H1 (cell line): ENCODE measurements at regions not wholly inside any gene's neighbourhood (a gene's known extent, or its start where the extent isn't known, plus 50 kb on each side); places are given as distances from the start of the nearest gene placed in this dataset.

Experiments used
- CTCF ChIA-PET: fragments of 300-600 bp; sonication (Branson Sonifier 250); formaldehyde crosslinking; loops from one replicate; lab custom pipeline; 2021; ENCODE audit not compliant: partially characterized antibody; lab: Charles Lee
- POLR2A ChIA-PET: fragments of 300-600 bp; sonication (Branson Sonifier 250); formaldehyde crosslinking; loops from one replicate; lab custom pipeline; 2021; ENCODE audit warnings: inconsistent platforms; ENCODE audit not compliant: partially characterized antibody; lab: Charles Lee
- DNase-seq, 2 experiments: peaks; one replicate each; pipeline versions ENCODE4 v3.0.0 to v3.0.0-alpha.2; 2010 to 2022; ENCODE audit warnings: low spot score in 2 of 2, low read depth in 1 of 2, mixed read lengths in 1 of 2
- FAIRE-seq: peaks from 2 replicates; lab custom pipeline; 2011; peaks lifted over from hg19 to GRCh38; lab: Jason Lieb, UNC
- H2AFZ ChIP-seq: 2 replicates; pipeline ENCODE4 v1.8.1; 2012; ENCODE audit warnings: low read length, inconsistent platforms
- H2AK5ac ChIP-seq: 2 replicates; pipeline ENCODE4 v1.6.1; 2013; ENCODE audit warnings: low read depth, low read length
- H2BK120ac ChIP-seq: replicated peaks from 2 replicates; pipeline ENCODE3; 2013; ENCODE audit warnings: low read depth, low read length, inconsistent platforms
- H2BK12ac ChIP-seq: 2 replicates; pipeline ENCODE4 v1.6.1; 2013; ENCODE audit warnings: low read depth, low read length
- H2BK15ac ChIP-seq: 2 replicates; pipeline ENCODE4 v1.6.1; 2013; ENCODE audit warnings: low read length
- H2BK20ac ChIP-seq: 2 replicates; pipeline ENCODE4 v1.6.1; 2013; ENCODE audit warnings: low read length
- H2BK5ac ChIP-seq: 2 replicates; pipeline ENCODE4 v1.6.1; 2013; ENCODE audit warnings: low read depth, low read length
- H3K14ac ChIP-seq: 2 replicates; pipeline ENCODE4 v1.6.1; 2013; ENCODE audit warnings: inconsistent platforms; ENCODE audit not compliant: insufficient read length
- H3K18ac ChIP-seq: 2 replicates; pipeline ENCODE4 v1.6.1; 2013; ENCODE audit warnings: low read length; ENCODE audit errors: extremely low read depth
- H3K23ac ChIP-seq: 2 replicates; pipeline ENCODE4 v1.6.1; 2013; ENCODE audit warnings: inconsistent platforms; ENCODE audit not compliant: insufficient read length
- H3K23me2 ChIP-seq: 2 replicates; pipeline ENCODE4 v1.6.1; 2013; ENCODE audit warnings: low read depth, low read length
- H3K27ac ChIP-seq: 2 replicates; pipeline ENCODE4 v1.6.1; 2011; ENCODE audit warnings: low read depth, low read length, inconsistent platforms
- H3K27me3 ChIP-seq, 4 experiments: replicated peaks in 1 of 4; 1 replicate in 1 of 4; 2 replicates in 3 of 4; pipeline versions ENCODE4 v1.6.1 to v1.8.1; 2011 to 2013; ENCODE audit warnings: low read length in 3 of 4, mild to moderate bottlenecking in 3 of 4, inconsistent platforms in 2 of 4, mixed read lengths in 2 of 4, moderate library complexity in 1 of 4; ENCODE audit not compliant: control insufficient read depth in 3 of 4, insufficient read depth in 3 of 4; ENCODE audit errors: extremely low read depth in 1 of 4
- H3K36me3 ChIP-seq, 4 experiments: 2 replicates each; pipeline versions ENCODE4 v1.6.1 to v1.8.1; 2011 to 2013; ENCODE audit warnings: mild to moderate bottlenecking in 4 of 4, low read length in 3 of 4, moderate library complexity in 2 of 4, control low read depth in 1 of 4, inconsistent platforms in 1 of 4; ENCODE audit not compliant: insufficient read depth in 4 of 4, control insufficient read depth in 2 of 4
- H3K4ac ChIP-seq: replicated peaks from 2 replicates; pipeline ENCODE3; 2013; ENCODE audit warnings: low read length, low read depth, mixed read lengths, inconsistent platforms; ENCODE audit not compliant: insufficient read length
- H3K4me1 ChIP-seq, 4 experiments: replicated peaks in 1 of 4; 1 replicate in 1 of 4; 2 replicates in 3 of 4; pipeline versions ENCODE4 v1.6.1 to v1.8.1; 2011 to 2013; ENCODE audit warnings: low read length in 3 of 4, inconsistent platforms in 2 of 4, mixed read lengths in 1 of 4; ENCODE audit not compliant: insufficient read depth in 4 of 4, control insufficient read depth in 3 of 4
- H3K4me2 ChIP-seq, 2 experiments: 2 replicates each; pipeline versions ENCODE4 v1.6.1 to v1.8.1; 2011 to 2013; ENCODE audit warnings: low read depth in 2 of 2, low read length in 2 of 2, control low read depth in 1 of 2, inconsistent platforms in 1 of 2, mild to moderate bottlenecking in 1 of 2; ENCODE audit not compliant: insufficient read depth in 1 of 2
- H3K4me3 ChIP-seq, 4 experiments: fragments of 200-600, 300-600 bp in 1 of 4; sonication (generic), shearing (Covaris generic), sonication (Bioruptor Twin) in 1 of 4; 2 replicates each; pipeline versions ENCODE4 v1.5.1 to v1.8.1; 2011 to 2016; ENCODE audit warnings: low read length in 4 of 4, low read depth in 3 of 4, control low read depth in 2 of 4, inconsistent platforms in 2 of 4, mild to moderate bottlenecking in 2 of 4, mixed read lengths in 1 of 4, moderate library complexity in 1 of 4; ENCODE audit not compliant: insufficient read depth in 2 of 4; ENCODE audit errors: extremely low read depth in 1 of 4
- H3K56ac ChIP-seq: replicated peaks from 2 replicates; pipeline ENCODE3; 2013; ENCODE audit warnings: low read depth, mild to moderate bottlenecking, mixed read lengths, low read length, inconsistent platforms; ENCODE audit not compliant: insufficient read length
- H3K79me1 ChIP-seq: 2 replicates; pipeline ENCODE4 v1.6.1; 2013; ENCODE audit warnings: low read depth, low read length, control low read depth
- H3K79me2 ChIP-seq, 2 experiments: 2 replicates each; pipeline versions ENCODE4 v1.6.1 to v1.8.1; 2012 to 2013; ENCODE audit warnings: low read length in 2 of 2, mild to moderate bottlenecking in 2 of 2, inconsistent platforms in 1 of 2; ENCODE audit not compliant: insufficient read depth in 2 of 2, control insufficient read depth in 1 of 2
- H3K9ac ChIP-seq, 4 experiments: replicated peaks in 1 of 4; 1 replicate in 1 of 4; 2 replicates in 3 of 4; pipeline versions ENCODE4 v1.6.1 to v1.8.1; 2011 to 2013; ENCODE audit warnings: low read depth in 3 of 4, low read length in 3 of 4, control low read depth in 2 of 4, mild to moderate bottlenecking in 2 of 4, moderate library complexity in 2 of 4, inconsistent platforms in 1 of 4; ENCODE audit errors: extremely low read depth in 1 of 4
- H3K9me3 ChIP-seq, 2 experiments: 2 replicates each; pipeline versions ENCODE4 v1.6.1 to v1.8.1; 2012 to 2013; ENCODE audit warnings: mild to moderate bottlenecking in 2 of 2, moderate library complexity in 2 of 2, control low read depth in 1 of 2, inconsistent platforms in 1 of 2, low read depth in 1 of 2, low read length in 1 of 2, mixed read lengths in 1 of 2; ENCODE audit not compliant: insufficient read depth in 2 of 2
- H4K20me1 ChIP-seq, 2 experiments: replicated peaks in 1 of 2; 2 replicates each; pipeline versions ENCODE3 to v1.8.1; 2011 to 2013; ENCODE audit warnings: inconsistent platforms in 2 of 2, low read length in 2 of 2, mild to moderate bottlenecking in 1 of 2; ENCODE audit not compliant: insufficient read depth in 2 of 2, control insufficient read depth in 1 of 2
- H4K5ac ChIP-seq: 2 replicates; pipeline ENCODE4 v1.6.1; 2013; ENCODE audit warnings: low read length, low read depth, mixed read lengths, inconsistent platforms; ENCODE audit not compliant: insufficient read length
- H4K8ac ChIP-seq: 2 replicates; pipeline ENCODE4 v1.8.0; 2013; ENCODE audit warnings: mild to moderate bottlenecking, moderate library complexity, low read length, inconsistent platforms; ENCODE audit not compliant: insufficient read depth; ENCODE audit errors: extremely low read depth
- H4K91ac ChIP-seq: replicated peaks from 2 replicates; pipeline ENCODE3; 2013; ENCODE audit warnings: low read length, mixed read lengths, inconsistent platforms; ENCODE audit not compliant: insufficient read length
- BACH1 ChIP-seq: IDR thresholded peaks from 2 replicates; pipeline ENCODE4 v1.6.1; 2012; ENCODE audit warnings: low read length, improper control_type of control experiment
- E2F6 ChIP-seq: IDR thresholded peaks from 2 replicates; pipeline ENCODE4 v1.6.1; 2012; ENCODE audit warnings: inconsistent platforms
- EP300 ChIP-seq, 2 experiments: IDR thresholded peaks; 1 replicate in 1 of 2; 2 replicates in 1 of 2; pipeline ENCODE4 v1.6.1; 2011 to 2012; ENCODE audit warnings: low read depth in 2 of 2, low read length in 2 of 2, mild to moderate bottlenecking in 2 of 2, borderline replicate concordance in 1 of 2, inconsistent platforms in 1 of 2, moderate library complexity in 1 of 2
- GABPA ChIP-seq: IDR thresholded peaks from 2 replicates; pipeline ENCODE4 v1.6.1; 2011; ENCODE audit warnings: mild to moderate bottlenecking, low read length, moderate library complexity, borderline replicate concordance; ENCODE audit not compliant: insufficient read depth
- HDAC6 ChIP-seq: IDR thresholded peaks from one replicate; pipeline ENCODE4 v1.7.1; 2012; ENCODE audit warnings: low read depth, mild to moderate bottlenecking, inconsistent platforms, low read length, moderate library complexity
- JUND ChIP-seq: IDR thresholded peaks from 2 replicates; pipeline ENCODE4 v1.6.1; 2011; ENCODE audit warnings: mild to moderate bottlenecking, improper control_type of control experiment, low read length
- PHF8 ChIP-seq: fragments of 200-600 bp; sonication (generic); conservative IDR thresholded peaks from 2 replicates; pipeline ENCODE4 v1.7.1; 2012; ENCODE audit warnings: low read depth, mild to moderate bottlenecking, inconsistent platforms, low read length, moderate library complexity
- POLR2AphosphoS5 ChIP-seq: IDR thresholded peaks from 2 replicates; pipeline ENCODE4 v1.6.1; 2011; ENCODE audit warnings: low read depth, low read length
- RXRA ChIP-seq: IDR thresholded peaks from 2 replicates; pipeline ENCODE4 v1.6.1; 2011; ENCODE audit warnings: low read depth, mild to moderate bottlenecking, low read length, moderate library complexity; ENCODE audit not compliant: insufficient read depth
- SP2 ChIP-seq: IDR thresholded peaks from 2 replicates; pipeline ENCODE4 v1.6.1; 2012; ENCODE audit warnings: mild to moderate bottlenecking, low read length, inconsistent platforms
- SP4 ChIP-seq: IDR thresholded peaks from 2 replicates; pipeline ENCODE4 v1.6.1; 2012; ENCODE audit warnings: low read length, inconsistent platforms
- TAF7 ChIP-seq: optimal IDR thresholded peaks from 2 replicates; pipeline ENCODE3; 2011; ENCODE audit warnings: low read depth, mild to moderate bottlenecking, inconsistent platforms, low read length, moderate library complexity, borderline replicate concordance
- TEAD4 ChIP-seq: IDR thresholded peaks from 2 replicates; pipeline ENCODE4 v1.6.1; 2012; ENCODE audit warnings: low read depth, low read length, inconsistent platforms, mixed read lengths
- USF2 ChIP-seq: IDR thresholded peaks from 2 replicates; pipeline ENCODE4 v1.6.1; 2011; ENCODE audit warnings: low read length, improper control_type of control experiment
- WGBS, 2 experiments: shearing (Covaris generic) in 1 of 2; methylation state at CpG; one replicate each; pipeline versions ENCODE4 v1.1.6 to v1.1.7; 2013 to 2015; ENCODE audit warnings: low lambda C conversion rate in 2 of 2, mixed read lengths in 2 of 2, inconsistent platforms in 1 of 2, low coverage in 1 of 2, missing lambda C conversion rate in 1 of 2; ENCODE audit not compliant: insufficient replicate concordance in 2 of 2, insufficient coverage in 1 of 2, insufficient read length in 1 of 2; ENCODE audit errors: extremely low coverage in 1 of 2, missing lambda C conversion rate in 1 of 2; 5-methylcytosine and 5-hydroxymethylcytosine counted together

GRCh38 chr13:37295573-37295972, 190.1 kb upstream of the CSNK1A1L start:
- Histone ChIP-seq H4K8ac (no peak overlapping the region), H2AFZ (no peak overlapping the region), H2BK120ac (no peak overlapping the region), H3K4me2 (no peak overlapping the region), H3K27ac (no peak overlapping the region), H3K14ac (no peak overlapping the region), H2BK5ac (no peak overlapping the region), H4K5ac (no peak overlapping the region), H3K18ac (no peak overlapping the region), H2BK12ac (no peak overlapping the region), H3K23me2 (peaks cover 2% of the 10 kb centered on the region; the same call in 1 of the 2 replicates), H3K9me3 (no peaks in the 10 kb centered on the region), H3K36me3 (no peaks in the 10 kb centered on the region), H3K4ac (no peak overlapping the region), H3K9ac (no peak overlapping the region), H3K79me1 (no peaks in the 10 kb centered on the region), H3K79me2 (no peaks in the 10 kb centered on the region), H3K27me3 (no peaks in the 10 kb centered on the region), H4K91ac (no peak overlapping the region), H3K4me3 (no peak overlapping the region), H4K20me1 (no peaks in the 10 kb centered on the region), H2BK20ac (no peak overlapping the region), H2BK15ac (no peak overlapping the region), H3K23ac (no peak overlapping the region), H3K56ac (no peak overlapping the region), H3K4me1 (no peaks in the 10 kb centered on the region), H2AK5ac (no peak overlapping the region)
- 98% methylated on average over 3 of the region's 3 CpGs; no CpG with 5 or more reads in 1 of the 2 experiments for WGBS, 2 experiments
- FAIRE-seq: no peak
- CTCF ChIA-PET: interaction anchor here (2.0 kb wide), 1 partner anchor 10 kb away, joined by 6 read pairs; no protein-coding TSS in a partner anchor
- POLR2A ChIA-PET: no interaction called here
- DNase-seq: no peak
- no peak for TF ChIP-seq TAF7
- no peak for TF ChIP-seq HDAC6
- TF ChIP-seq PHF8: no peak
- TF ChIP-seq POLR2AphosphoS5: no peak
- TF ChIP-seq EP300 (IDR thresholded peaks at IDR 0.05; ENCODE audit: borderline replicate concordance in 1 of 2, low read depth in 2 of 2, low read length in 2 of 2): no peak
- TF ChIP-seq TEAD4: no peak
- no peak for TF ChIP-seq SP4
- TF ChIP-seq RXRA: no peak
- TF ChIP-seq SP2: no peak
- TF ChIP-seq E2F6: no peak
- no peak for TF ChIP-seq USF2
- no peak for TF ChIP-seq BACH1
- TF ChIP-seq JUND: no peak
- no peak for TF ChIP-seq GABPA
